Suprapubic skin (tissue), 4 donors: ENCODE measurements at regions not wholly inside any gene's neighbourhood (a gene's known extent, or its start where the extent isn't known, plus 50 kb on each side); places are given as distances from the start of the nearest gene placed in this dataset.

ENCODE experiments used
- DNase-seq, 2 donors: peaks; one replicate each; pipeline ENCODE4 v3.0.0-alpha.2; 2019; ENCODE audit warnings: low spot score in 2 of 2
- H3K27ac ChIP-seq: fragments of 200-600 bp; sonication (generic); one replicate; pipeline ENCODE4 v1.5.1; 2019
- H3K27me3 ChIP-seq: fragments of 200-600 bp; sonication (generic); one replicate; pipeline ENCODE4 v1.5.1; 2019
- H3K36me3 ChIP-seq: fragments of 200-600 bp; sonication (generic); one replicate; pipeline ENCODE4 v1.5.1; 2019
- H3K4me1 ChIP-seq: fragments of 200-600 bp; sonication (generic); one replicate; pipeline ENCODE4 v1.5.1; 2019
- H3K4me3 ChIP-seq: fragments of 200-600 bp; sonication (generic); one replicate; pipeline ENCODE4 v1.5.1; 2019; ENCODE audit warnings: mild to moderate bottlenecking
- H3K9me3 ChIP-seq: fragments of 200-600 bp; sonication (generic); one replicate; pipeline ENCODE4 v1.5.1; 2019
- CTCF ChIP-seq, 2 donors: fragments of 200-600 bp in 1 of 2; fragments of 450-650 bp in 1 of 2; sonication (generic) in 1 of 2; IDR thresholded peaks; one replicate each; pipeline ENCODE4 v1.5.1; 2016 to 2019; ENCODE audit warnings: antibody characterized with exemption in 2 of 2, mild to moderate bottlenecking in 1 of 2, moderate library complexity in 1 of 2
- EP300 ChIP-seq: sonication (generic); formaldehyde crosslinking; IDR thresholded peaks from one replicate; pipeline ENCODE4 v1.6.1; 2017; ENCODE audit warnings: antibody characterized with exemption
- POLR2A ChIP-seq, 2 donors: fragments of 450-650 bp; IDR thresholded peaks; one replicate each; pipeline ENCODE4 v1.6.1; 2017; ENCODE audit warnings: antibody characterized with exemption in 2 of 2, mild to moderate bottlenecking in 2 of 2, moderate library complexity in 2 of 2
- POLR2AphosphoS5 ChIP-seq, 3 donors: sonication (generic); formaldehyde crosslinking; IDR thresholded peaks; one replicate each; pipeline ENCODE4 v1.6.1; 2017; ENCODE audit warnings: antibody characterized with exemption in 3 of 3
- WGBS: methylation state at CpG from one replicate; pipeline ENCODE4 v1.1.5; 2018; 5-methylcytosine and 5-hydroxymethylcytosine counted together

- Histone ChIP-seq H3K4me3 (no peak overlapping the region), H3K36me3 (no peaks in the 10 kb centered on the region), H3K4me1 (peaks cover 3% of the 10 kb centered on the region), H3K27ac (no peak overlapping the region), H3K27me3 (no peaks in the 10 kb centered on the region), H3K9me3 (no peaks in the 10 kb centered on the region)
- DNase-seq, result no peak
- no peak for TF ChIP-seq POLR2AphosphoS5 (IDR thresholded peaks at IDR 0.05)
- TF ChIP-seq EP300, result no peak
- TF ChIP-seq POLR2A (IDR thresholded peaks at IDR 0.05), result no peak
- TF ChIP-seq CTCF (IDR thresholded peaks at IDR 0.05), result no peak
- WGBS, result 47% methylated on average over 3 of the region's 3 CpGs
Observed at GRCh38 chr9:27977931-27978330, 404.6 kb upstream of the C9orf72 start.

GRCh38 chr9:27985714-27986113, 412.4 kb upstream of the C9orf72 start:
- WGBS, result 97% methylated on average over 1 of the region's 1 CpG

GRCh38 chr9:27990524-27990923, 417.2 kb upstream of the C9orf72 start:
- 82% methylated on average over 2 of the region's 2 CpGs for WGBS
- TF ChIP-seq EP300 (no peak), POLR2AphosphoS5 (IDR thresholded peaks at IDR 0.05) (no peak), CTCF (IDR thresholded peaks at IDR 0.05) (no peak), POLR2A (IDR thresholded peaks at IDR 0.05) (no peak)
- Histone ChIP-seq H3K9me3 (no peaks in the 10 kb centered on the region), H3K4me3 (no peak overlapping the region), H3K4me1 (no peaks in the 10 kb centered on the region), H3K36me3 (no peaks in the 10 kb centered on the region), H3K27me3 (no peaks in the 10 kb centered on the region), H3K27ac (no peak overlapping the region)
- DNase-seq, result no peak

More at GRCh38 chr9:27985714-27986113, 412.4 kb upstream of the C9orf72 start:
- H3K4me1 ChIP-seq, result no peaks in the 10 kb centered on the region
- no peak overlapping the region for H3K27ac ChIP-seq
- H3K4me3 ChIP-seq, result no peak overlapping the region
- DNase-seq, result no peak
- TF ChIP-seq CTCF (IDR thresholded peaks at IDR 0.05) (no peak), EP300 (no peak)
- H3K27me3 ChIP-seq, result no peaks in the 10 kb centered on the region
- no peaks in the 10 kb centered on the region for H3K9me3 ChIP-seq
- no peaks in the 10 kb centered on the region for H3K36me3 ChIP-seq

GRCh38 chr9:27991221-27991620, 417.9 kb upstream of the C9orf72 start:
- no peak overlapping the region for H3K27ac ChIP-seq
- H3K4me3 ChIP-seq, result no peak overlapping the region
- no peaks in the 10 kb centered on the region for H3K4me1 ChIP-seq
- no peaks in the 10 kb centered on the region for H3K9me3 ChIP-seq
- no peak for DNase-seq
- TF ChIP-seq EP300 (no peak), POLR2AphosphoS5 (IDR thresholded peaks at IDR 0.05) (no peak), POLR2A (IDR thresholded peaks at IDR 0.05) (no peak), CTCF (IDR thresholded peaks at IDR 0.05) (no peak)
- 56% methylated on average over 5 of the region's 5 CpGs for WGBS
- no peaks in the 10 kb centered on the region for H3K27me3 ChIP-seq
- no peaks in the 10 kb centered on the region for H3K36me3 ChIP-seq

- Histone ChIP-seq H3K9me3 (no peaks in the 10 kb centered on the region), H3K4me3 (no peak overlapping the region), H3K36me3 (no peaks in the 10 kb centered on the region), H3K4me1 (no peaks in the 10 kb centered on the region), H3K27me3 (no peaks in the 10 kb centered on the region), H3K27ac (no peak overlapping the region)
- DNase-seq, result no peak
- TF ChIP-seq EP300, result no peak
- TF ChIP-seq POLR2AphosphoS5 (IDR thresholded peaks at IDR 0.05), result no peak
- TF ChIP-seq POLR2A (IDR thresholded peaks at IDR 0.05), result no peak
- no peak for TF ChIP-seq CTCF (IDR thresholded peaks at IDR 0.05)
- WGBS, result 27% methylated on average over 1 of the region's 1 CpG
Observed at GRCh38 chr9:28001096-28001495, 427.8 kb upstream of the C9orf72 start.
